BLaER1 (cell line): ENCODE measurements at regions not wholly inside any gene's neighbourhood (a gene's known extent, or its start where the extent isn't known, plus 50 kb on each side); places are given as distances from the start of the nearest gene placed in this dataset.

Source experiments
- H3K27ac ChIP-seq: shearing (Covaris generic); formaldehyde crosslinking; 2 replicates; pipeline ENCODE4 v1.8.1; 2022
- H3K27me3 ChIP-seq: shearing (Covaris generic); formaldehyde crosslinking; 2 replicates; pipeline ENCODE4 v1.8.1; 2022
- H3K36me3 ChIP-seq: shearing (Covaris generic); formaldehyde crosslinking; 2 replicates; pipeline ENCODE4 v1.8.1; 2022
- H3K4me1 ChIP-seq: shearing (Covaris generic); formaldehyde crosslinking; 2 replicates; pipeline ENCODE4 v1.8.1; 2022
- H3K4me2 ChIP-seq: shearing (Covaris generic); formaldehyde crosslinking; 2 replicates; pipeline ENCODE4 v1.8.1; 2022
- H3K4me3 ChIP-seq: shearing (Covaris generic); formaldehyde crosslinking; 2 replicates; pipeline ENCODE4 v1.8.1; 2022
- H3K9ac ChIP-seq: shearing (Covaris generic); formaldehyde crosslinking; 2 replicates; pipeline ENCODE4 v1.8.1; 2022
- H3K9me3 ChIP-seq: shearing (Covaris generic); formaldehyde crosslinking; 2 replicates; pipeline ENCODE4 v1.8.1; 2022
- H4K20me1 ChIP-seq: shearing (Covaris generic); formaldehyde crosslinking; 2 replicates; pipeline ENCODE4 v1.8.1; 2022
- Cebpa-rat ChIP-seq: shearing (Covaris generic); IDR thresholded peaks from 2 replicates; pipeline ENCODE4 v1.8.1; 2022

GRCh38 chr7:21281193-21281592 is 146.7 kb upstream of the SP4 start:
- no peak for TF ChIP-seq Cebpa-rat
- Histone ChIP-seq H3K4me1 (no peaks in the 10 kb centered on the region), H3K27me3 (no peaks in the 10 kb centered on the region), H3K4me2 (no peak overlapping the region), H3K9ac (no peak overlapping the region), H3K36me3 (no peaks in the 10 kb centered on the region), H3K4me3 (no peak overlapping the region), H3K27ac (no peak overlapping the region), H4K20me1 (no peaks in the 10 kb centered on the region), H3K9me3 (no peaks in the 10 kb centered on the region)

GRCh38 chr7:21293771-21294170 is 134.1 kb upstream of the SP4 start:
- H3K36me3 ChIP-seq: no peaks in the 10 kb centered on the region
- TF ChIP-seq Cebpa-rat: no peak
- H4K20me1 ChIP-seq: no peaks in the 10 kb centered on the region
- no peak overlapping the region for H3K27ac ChIP-seq
- no peak overlapping the region for H3K9ac ChIP-seq
- H3K4me2 ChIP-seq: no peak overlapping the region
- H3K4me3 ChIP-seq: no peak overlapping the region
- H3K4me1 ChIP-seq: no peaks in the 10 kb centered on the region
- H3K9me3 ChIP-seq: no peaks in the 10 kb centered on the region
- no peaks in the 10 kb centered on the region for H3K27me3 ChIP-seq

- Histone ChIP-seq H4K20me1 (no peaks in the 10 kb centered on the region), H3K27ac (no peak overlapping the region), H3K4me1 (peaks cover 10% of the 10 kb centered on the region; the same call in 1 of the 2 replicates), H3K4me3 (no peak overlapping the region), H3K36me3 (no peaks in the 10 kb centered on the region), H3K4me2 (no peak overlapping the region), H3K9ac (no peak overlapping the region), H3K27me3 (no peaks in the 10 kb centered on the region), H3K9me3 (no peaks in the 10 kb centered on the region)
- TF ChIP-seq Cebpa-rat: no peak
These were observed 128.1 kb upstream of the SP4 start for GRCh38 chr7:21299766-21300165.

GRCh38 chr7:21300692-21301091 is 127.2 kb upstream of the SP4 start:
- no peak for TF ChIP-seq Cebpa-rat

GRCh38 chr7:21304808-21305375 is 123.0 kb upstream of the SP4 start:
- no peak for TF ChIP-seq Cebpa-rat
- H3K4me3 ChIP-seq: no peak overlapping the region
- H3K36me3 ChIP-seq: no peaks in the 10 kb centered on the region
- H3K27ac ChIP-seq: no peak overlapping the region
- peaks cover 10% of the 10 kb centered on the region; the same call in 1 of the 2 replicates for H3K4me1 ChIP-seq
- no peaks in the 10 kb centered on the region for H3K27me3 ChIP-seq
- H3K9me3 ChIP-seq: peaks cover 20% of the 10 kb centered on the region
- no peak overlapping the region for H3K4me2 ChIP-seq
- H3K9ac ChIP-seq: no peak overlapping the region
- no peaks in the 10 kb centered on the region for H4K20me1 ChIP-seq

More at GRCh38 chr7:21300692-21301091, 127.2 kb upstream of the SP4 start:
- Histone ChIP-seq H3K36me3 (no peaks in the 10 kb centered on the region), H3K9me3 (no peaks in the 10 kb centered on the region), H3K27me3 (no peaks in the 10 kb centered on the region), H3K4me3 (no peak overlapping the region), H4K20me1 (no peaks in the 10 kb centered on the region), H3K9ac (no peak overlapping the region), H3K27ac (no peak overlapping the region), H3K4me2 (no peak overlapping the region), H3K4me1 (peaks cover 10% of the 10 kb centered on the region; the same call in 1 of the 2 replicates)

- Histone ChIP-seq H3K27ac (no peak overlapping the region), H3K4me3 (no peak overlapping the region), H3K4me2 (no peak overlapping the region), H3K27me3 (no peaks in the 10 kb centered on the region), H4K20me1 (no peaks in the 10 kb centered on the region), H3K9me3 (peaks cover 20% of the 10 kb centered on the region), H3K4me1 (peaks cover 10% of the 10 kb centered on the region; the same call in 1 of the 2 replicates), H3K36me3 (no peaks in the 10 kb centered on the region), H3K9ac (no peak overlapping the region)
- no peak for TF ChIP-seq Cebpa-rat
These were observed 122.2 kb upstream of the SP4 start for GRCh38 chr7:21305455-21306235.

GRCh38 chr7:21314954-21315353 is 112.9 kb upstream of the SP4 start:
- Histone ChIP-seq H3K9me3 (no peaks in the 10 kb centered on the region), H4K20me1 (no peaks in the 10 kb centered on the region), H3K4me2 (no peak overlapping the region), H3K27ac (no peak overlapping the region), H3K27me3 (no peaks in the 10 kb centered on the region), H3K9ac (no peak overlapping the region), H3K4me3 (no peak overlapping the region), H3K4me1 (peaks cover 8% of the 10 kb centered on the region), H3K36me3 (no peaks in the 10 kb centered on the region)
- TF ChIP-seq Cebpa-rat: no peak

- Histone ChIP-seq H3K9me3 (no peaks in the 10 kb centered on the region), H3K36me3 (no peaks in the 10 kb centered on the region), H3K4me2 (no peak overlapping the region), H3K4me1 (peaks cover 8% of the 10 kb centered on the region), H3K27me3 (no peaks in the 10 kb centered on the region), H4K20me1 (no peaks in the 10 kb centered on the region), H3K4me3 (no peak overlapping the region), H3K9ac (no peak overlapping the region), H3K27ac (no peak overlapping the region)
- TF ChIP-seq Cebpa-rat: no peak
These were observed 109.6 kb upstream of the SP4 start for GRCh38 chr7:21317966-21318915.

- H3K4me1 ChIP-seq: peaks cover 8% of the 10 kb centered on the region
- no peak for TF ChIP-seq Cebpa-rat
- H3K27ac ChIP-seq: no peak overlapping the region
- H3K27me3 ChIP-seq: no peaks in the 10 kb centered on the region
- H3K4me2 ChIP-seq: no peak overlapping the region
- H3K9ac ChIP-seq: no peak overlapping the region
- H4K20me1 ChIP-seq: no peaks in the 10 kb centered on the region
- no peak overlapping the region for H3K4me3 ChIP-seq
- no peaks in the 10 kb centered on the region for H3K36me3 ChIP-seq
- H3K9me3 ChIP-seq: no peaks in the 10 kb centered on the region
These were observed 109.0 kb upstream of the SP4 start for GRCh38 chr7:21318916-21319270.
